ENCODE measurements at regions not wholly inside any gene's neighbourhood (a gene's known extent, or its start where the extent isn't known, plus 50 kb on each side); places are given as distances from the start of the nearest gene placed in this dataset.
A peak's percentile ranks its signal among the peaks of the same experiment; 100 is the strongest.

- DNase-seq, result no peak
- Histone ChIP-seq H3K27ac (no peak overlapping the region), H3K4me1 (no peaks in the 10 kb centered on the region), H3K9me3 (no peaks in the 10 kb centered on the region), H3K27me3 (no peaks in the 10 kb centered on the region), H3K36me3 (no peaks in the 10 kb centered on the region), H3K4me3 (no peak overlapping the region)
- TF ChIP-seq POLR2A (IDR thresholded peaks at IDR 0.05) (no peak), CTCF (IDR thresholded peaks at IDR 0.05) (no peak)
Measured at GRCh38 chr17:14933676-14934075, 331.4 kb downstream of the PMP22 start.

DNA sequence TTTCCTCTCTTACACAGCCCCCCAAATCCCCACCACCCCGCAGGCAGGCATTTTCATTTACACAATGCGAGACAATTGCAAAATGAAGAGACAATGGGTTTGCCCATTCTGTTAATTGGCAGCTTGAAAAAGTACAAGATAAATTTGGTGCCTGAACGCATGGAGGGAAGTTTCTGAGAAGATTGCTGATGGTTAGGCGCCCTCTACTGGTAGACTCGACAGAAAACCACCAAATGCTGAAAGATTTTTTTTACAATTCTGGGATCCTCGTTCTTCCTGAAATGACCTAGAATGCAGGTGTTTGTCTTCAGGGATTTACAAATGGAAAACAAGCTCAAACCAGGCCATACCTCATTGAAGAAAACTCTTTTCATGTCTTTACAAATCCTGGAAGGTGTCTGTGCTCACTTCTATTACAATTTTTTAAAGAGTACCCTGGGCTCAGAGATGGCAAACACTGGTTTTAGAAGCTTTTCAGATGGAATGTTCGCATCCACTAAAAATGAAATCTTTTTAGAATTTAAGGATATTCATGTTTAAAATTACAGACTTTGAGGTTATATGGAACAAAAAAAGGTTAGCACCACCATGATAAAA is 338.5 kb downstream of the PMP22 start:
- peak in 2 of 3 donors; percentile 25 to 76 for DNase-seq
- TF ChIP-seq POLR2A (IDR thresholded peaks at IDR 0.05) (no peak), CTCF (IDR thresholded peaks at IDR 0.05) (peak; percentile 32 to 81 (median 70))
- Histone ChIP-seq H3K9me3 (no peaks in the 10 kb centered on the region), H3K4me1 (no peaks in the 10 kb centered on the region), H3K27ac (no peak overlapping the region), H3K36me3 (no peaks in the 10 kb centered on the region), H3K27me3 (no peaks in the 10 kb centered on the region), H3K4me3 (no peak overlapping the region)

DNA sequence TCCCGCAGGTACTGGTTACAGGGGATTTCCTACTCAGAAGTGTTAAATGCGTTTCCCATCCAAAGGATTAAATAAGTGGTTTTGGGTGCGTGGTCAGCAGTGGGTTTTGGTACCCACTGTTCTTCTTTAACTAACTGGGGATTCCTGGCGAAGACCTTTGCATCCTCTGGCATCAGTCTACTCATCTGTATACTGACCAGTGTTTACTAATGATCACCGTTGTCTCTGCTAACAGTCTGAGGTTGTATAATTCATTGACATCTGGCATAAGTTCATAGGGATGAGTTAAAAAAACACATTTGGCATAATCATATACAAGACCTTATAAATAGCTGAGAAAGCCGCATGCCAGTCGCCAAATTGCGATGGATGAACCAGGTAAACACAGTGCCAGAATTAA is 339.1 kb downstream of the PMP22 start:
- TF ChIP-seq CTCF (IDR thresholded peaks at IDR 0.05), result no peak
- Histone ChIP-seq H3K9me3 (no peaks in the 10 kb centered on the region), H3K4me3 (no peak overlapping the region), H3K27ac (no peak overlapping the region), H3K36me3 (no peaks in the 10 kb centered on the region), H3K4me1 (no peaks in the 10 kb centered on the region), H3K27me3 (no peaks in the 10 kb centered on the region)
- DNase-seq, result no peak

DNA sequence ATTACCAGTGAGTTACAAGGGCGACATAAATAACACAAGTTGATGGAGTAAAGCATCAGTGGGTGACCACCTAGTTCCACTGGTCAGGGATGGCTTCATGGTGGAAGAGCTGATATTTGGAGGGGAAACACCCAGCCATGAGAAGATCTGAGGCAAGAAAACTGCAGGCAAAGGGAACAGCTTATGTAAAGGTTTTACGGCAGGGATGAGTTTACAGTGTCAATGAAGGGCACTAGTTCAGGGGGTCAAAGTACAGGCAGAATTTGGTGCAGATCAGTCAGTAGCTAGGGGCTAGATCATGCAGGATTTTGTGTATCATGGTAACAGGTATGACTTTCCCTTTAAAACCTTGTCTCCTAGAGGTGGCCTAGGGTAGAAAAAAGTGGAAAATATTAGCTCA is 339.6 kb downstream of the PMP22 start:
- no peaks in the 10 kb centered on the region for H3K4me1 ChIP-seq
- no peak overlapping the region for H3K4me3 ChIP-seq
- no peak overlapping the region for H3K27ac ChIP-seq
- H3K27me3 ChIP-seq, result no peaks in the 10 kb centered on the region
- no peak for DNase-seq
- no peaks in the 10 kb centered on the region for H3K9me3 ChIP-seq
- TF ChIP-seq CTCF (IDR thresholded peaks at IDR 0.05) (no peak), POLR2A (IDR thresholded peaks at IDR 0.05) (no peak)
- no peaks in the 10 kb centered on the region for H3K36me3 ChIP-seq

DNA sequence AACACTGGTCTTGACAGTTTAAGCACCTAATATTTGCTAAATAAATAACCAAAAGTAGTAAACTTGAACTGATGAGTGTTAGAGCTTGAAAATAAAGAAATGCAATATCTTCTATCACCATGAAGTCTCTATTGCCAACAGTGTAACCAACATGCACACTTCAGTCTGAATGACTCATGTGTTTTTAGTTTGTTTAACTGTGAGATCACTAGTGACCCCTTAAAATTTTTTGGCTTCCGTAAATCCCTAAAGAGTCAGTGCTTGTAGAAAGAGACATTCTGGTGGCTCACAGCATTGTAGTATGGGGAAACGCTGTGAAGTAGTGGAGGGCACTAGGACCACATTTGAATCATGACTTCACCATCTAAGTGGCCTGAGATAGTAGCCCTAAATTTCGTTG is 341.1 kb downstream of the PMP22 start:
- Histone ChIP-seq H3K9me3 (no peaks in the 10 kb centered on the region), H3K4me1 (no peaks in the 10 kb centered on the region), H3K27me3 (no peaks in the 10 kb centered on the region), H3K27ac (no peak overlapping the region), H3K36me3 (no peaks in the 10 kb centered on the region), H3K4me3 (no peak overlapping the region)
- TF ChIP-seq POLR2A (IDR thresholded peaks at IDR 0.05) (no peak), CTCF (IDR thresholded peaks at IDR 0.05) (no peak)
- no peak for DNase-seq

- no peak overlapping the region for H3K27ac ChIP-seq
- H3K4me3 ChIP-seq, result no peak overlapping the region
- DNase-seq, result no peak
- H3K36me3 ChIP-seq, result no peaks in the 10 kb centered on the region
- TF ChIP-seq POLR2A (IDR thresholded peaks at IDR 0.05), result no peak
- TF ChIP-seq CTCF (IDR thresholded peaks at IDR 0.05), result no peak
- no peaks in the 10 kb centered on the region for H3K9me3 ChIP-seq
- no peaks in the 10 kb centered on the region for H3K4me1 ChIP-seq
- H3K27me3 ChIP-seq, result no peaks in the 10 kb centered on the region
Measured at GRCh38 chr17:14922411-14922810, 342.7 kb downstream of the PMP22 start.

All from Peyer's patch (tissue), 4 donors.